ENCODE measurements at regions not wholly inside any gene's neighbourhood (a gene's known extent, or its start where the extent isn't known, plus 50 kb on each side); places are given as distances from the start of the nearest gene placed in this dataset.

- DNase-seq (ENCODE audit: low spot score), result no peak
Observed at GRCh38 chr22:26893173-26894110, 236.1 kb downstream of the MIAT start.

GRCh38 chr22:26894362-26894761 is 237.0 kb downstream of the MIAT start:
- DNase-seq (ENCODE audit: low spot score), result no peak

GRCh38 chr22:26894766-26895485 is 237.5 kb downstream of the MIAT start:
- DNase-seq (ENCODE audit: low spot score), result no peak

- DNase-seq (ENCODE audit: low spot score), result no peak
Observed at GRCh38 chr22:26897384-26897783, 240.0 kb downstream of the MIAT start.

GRCh38 chr22:26898946-26899605 is 241.7 kb downstream of the MIAT start:
- no peak for DNase-seq (ENCODE audit: low spot score)

GRCh38 chr22:26900787-26901186 is 243.4 kb downstream of the MIAT start:
- DNase-seq (ENCODE audit: low spot score), result no peak

- DNase-seq (ENCODE audit: low spot score), result no peak
Observed at GRCh38 chr22:26901198-26901816, 243.9 kb downstream of the MIAT start.

GRCh38 chr22:26902401-26903029 is 245.1 kb downstream of the MIAT start:
- DNase-seq (ENCODE audit: low spot score), result no peak

GRCh38 chr22:26903030-26903856 is 245.9 kb downstream of the MIAT start:
- DNase-seq (ENCODE audit: low spot score), result no peak

- DNase-seq (ENCODE audit: low spot score), result no peak
Observed at GRCh38 chr22:26904483-26904882, 247.1 kb downstream of the MIAT start.

- no peak for DNase-seq (ENCODE audit: low spot score)
Observed at GRCh38 chr22:26905076-26905475, 247.7 kb downstream of the MIAT start.

GRCh38 chr22:26905640-26906039 is 248.3 kb downstream of the MIAT start:
- no peak for DNase-seq (ENCODE audit: low spot score)

GRCh38 chr22:26906464-26906863 is 249.1 kb downstream of the MIAT start:
- no peak for DNase-seq (ENCODE audit: low spot score)

GRCh38 chr22:26907366-26907765 is 250.0 kb downstream of the MIAT start:
- no peak for DNase-seq (ENCODE audit: low spot score)

GRCh38 chr22:26910845-26911244 is 253.5 kb downstream of the MIAT start:
- no peak for DNase-seq (ENCODE audit: low spot score)

GRCh38 chr22:26912655-26913345 is 255.4 kb downstream of the MIAT start:
- DNase-seq (ENCODE audit: low spot score), result no peak

GRCh38 chr22:26914519-26915185 is 257.3 kb downstream of the MIAT start:
- DNase-seq (ENCODE audit: low spot score), result no peak

GRCh38 chr22:26916236-26916635 is 258.8 kb downstream of the MIAT start:
- DNase-seq (ENCODE audit: low spot score), result no peak

- DNase-seq (ENCODE audit: low spot score), result no peak
Observed at GRCh38 chr22:26918226-26918625, 260.8 kb downstream of the MIAT start.

- DNase-seq (ENCODE audit: low spot score), result no peak
Observed at GRCh38 chr22:26921726-26922125, 264.3 kb downstream of the MIAT start.

All from hematopoietic multipotent progenitor cell treated with erythropoietin and hydrocortisone succinate and interleukin-3 and kit ligand, for 15 days (in vitro differentiated cells).